ENCODE measurements at regions not wholly inside any gene's neighbourhood (a gene's known extent, or its start where the extent isn't known, plus 50 kb on each side); places are given as distances from the start of the nearest gene placed in this dataset.

DNA sequence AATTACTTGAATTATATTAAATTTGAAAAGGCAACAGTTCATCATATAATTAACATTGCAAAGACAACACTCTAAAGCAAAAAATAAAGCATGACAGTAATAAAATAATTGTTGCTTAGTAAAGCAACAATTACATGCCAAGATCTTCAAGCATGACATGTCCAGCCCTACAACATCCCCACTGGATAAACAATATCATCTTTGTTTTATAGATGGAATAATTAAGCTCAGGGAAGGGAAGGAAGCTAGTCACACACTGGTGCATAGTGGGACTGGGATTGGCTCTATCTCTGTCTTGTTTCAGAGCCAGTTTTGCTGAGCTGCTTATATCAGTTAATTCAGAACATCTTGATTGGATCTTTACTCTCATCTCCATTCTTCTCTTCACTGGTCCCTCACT is 49.9 kb upstream of the PARD3B start:
- DNase-seq, result no peak
